ENCODE measurements at regions not wholly inside any gene's neighbourhood (a gene's known extent, or its start where the extent isn't known, plus 50 kb on each side); places are given as distances from the start of the nearest gene placed in this dataset.

- no peak for TF ChIP-seq POLR2A (IDR thresholded peaks at IDR 0.05)
- TF ChIP-seq CTCF (IDR thresholded peaks at IDR 0.05) = no peak
Measured at GRCh38 chr12:91964501-91964900, 181.1 kb downstream of the BTG1 start.

Measured in uterus (tissue), 2 donors.